Stimulated activated CD8-positive, alpha-beta memory T cell treated with anti-CD3 and anti-CD28 coated beads, Interleukin-2, amount 100 ng/mL, for 48 hours (primary cell): ENCODE measurements at regions not wholly inside any gene's neighbourhood (a gene's known extent, or its start where the extent isn't known, plus 50 kb on each side); places are given as distances from the start of the nearest gene placed in this dataset.

Experiments used
- DNase-seq, 2 donors: peaks; one replicate each; pipeline ENCODE4 v3.0.0-alpha.2; 2020; ENCODE audit warnings: low read depth in 2 of 2

DNA sequence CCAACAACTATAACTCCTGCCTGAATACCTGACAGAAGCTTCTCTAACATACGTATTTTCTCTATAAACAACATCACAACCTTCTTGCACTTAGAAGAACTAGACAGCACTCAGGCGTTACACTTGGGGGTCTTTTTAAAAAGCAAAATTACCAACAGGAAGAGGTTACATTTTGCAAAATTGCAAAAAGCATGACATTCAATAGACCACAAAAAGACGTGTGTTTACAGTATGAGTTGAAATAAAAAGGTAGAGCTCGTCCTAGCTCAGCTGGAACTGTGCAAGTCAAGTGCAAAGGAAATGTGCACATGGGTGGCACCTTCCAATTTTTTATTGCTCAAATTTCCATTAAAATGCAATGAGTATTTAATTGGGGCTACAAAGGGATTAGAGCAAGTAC is 375.2 kb upstream of the HSFY2 start:
- DNase-seq = no peak

GRCh38 chrY:19146296-19146695 is 372.8 kb upstream of the HSFY2 start:
- DNase-seq = no peak

- DNase-seq = no peak
Observed at GRCh38 chrY:19142093-19142492, 368.6 kb upstream of the HSFY2 start.

- no peak for DNase-seq
Observed at GRCh38 chrY:19140285-19140920, 366.9 kb upstream of the HSFY2 start.

DNA sequence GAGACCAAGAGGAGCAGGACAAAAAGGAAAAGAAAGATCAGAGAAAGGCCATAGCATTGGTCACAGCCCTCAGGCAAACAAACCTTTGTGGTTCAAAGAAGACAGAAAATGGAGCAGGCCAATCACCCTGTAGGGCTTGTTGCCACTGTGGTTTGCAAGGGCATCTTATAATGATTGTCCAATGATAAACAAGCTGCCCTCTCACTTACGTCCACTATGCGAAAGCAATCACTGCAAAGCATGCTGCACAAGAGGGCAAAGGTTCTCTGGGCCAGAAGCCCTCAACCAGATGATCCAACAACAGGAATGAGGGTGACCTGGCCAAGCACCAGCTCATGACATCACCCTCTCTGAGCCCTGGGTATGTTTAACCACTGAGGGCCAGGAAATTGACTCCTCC is 360.9 kb upstream of the HSFY2 start:
- no peak for DNase-seq

DNA sequence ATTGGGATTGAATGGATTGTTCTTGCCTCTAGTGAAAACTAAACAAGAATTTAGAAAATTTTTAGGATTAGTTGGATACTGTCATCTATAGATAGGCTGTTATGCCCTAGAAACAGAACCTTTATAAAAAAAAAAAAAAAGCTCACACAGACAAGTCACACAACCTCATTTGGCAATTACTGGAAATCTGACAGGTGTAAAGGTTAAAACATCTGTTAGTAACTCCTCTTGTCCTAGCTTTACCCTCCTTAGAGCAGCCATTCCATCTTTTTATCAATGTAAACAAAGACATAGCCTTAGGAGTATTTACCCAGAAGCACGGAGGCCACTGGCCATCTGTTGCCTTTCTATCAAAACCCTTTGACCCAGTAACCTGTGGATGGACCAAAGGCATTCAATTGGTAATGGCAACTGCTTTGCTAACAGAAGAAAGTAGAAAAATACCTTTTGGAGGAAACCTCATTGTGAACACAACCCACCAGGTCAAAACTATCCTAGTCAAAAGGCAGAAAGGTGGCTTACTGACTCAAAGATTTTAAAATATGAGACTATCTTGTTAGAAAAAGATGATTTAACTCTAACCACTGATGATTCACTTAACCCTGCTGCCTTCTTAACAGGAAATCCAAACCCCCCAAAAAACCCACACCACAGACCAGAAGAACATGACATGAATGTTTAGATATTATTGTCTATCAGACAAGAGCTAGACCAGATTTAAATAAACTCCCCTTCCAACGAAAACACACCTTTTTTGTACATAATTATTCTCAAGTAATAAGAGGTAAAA is 357.2 kb upstream of the HSFY2 start:
- no peak for DNase-seq

GRCh38 chrY:19126889-19127288 is 353.4 kb upstream of the HSFY2 start:
- no peak for DNase-seq

DNA sequence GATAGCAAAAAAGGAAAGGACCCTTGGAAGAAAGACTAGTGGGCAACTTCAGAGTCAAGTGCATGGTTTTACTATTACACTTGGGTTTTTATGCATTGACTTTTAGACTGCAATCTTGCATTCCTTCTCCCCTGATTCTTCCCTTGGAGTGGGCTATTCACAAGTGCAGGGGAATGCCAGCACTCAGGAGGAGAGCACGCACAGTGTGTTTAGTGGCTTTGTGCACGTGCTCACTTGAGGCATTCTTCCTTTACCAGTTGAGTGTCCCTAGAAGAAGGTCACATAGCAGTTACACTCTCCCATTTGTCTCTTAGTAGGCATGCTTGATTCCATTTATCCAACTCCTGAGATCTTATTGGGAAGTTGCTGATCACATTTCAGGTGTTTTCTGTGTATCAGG is 351.1 kb upstream of the HSFY2 start:
- no peak for DNase-seq

DNA sequence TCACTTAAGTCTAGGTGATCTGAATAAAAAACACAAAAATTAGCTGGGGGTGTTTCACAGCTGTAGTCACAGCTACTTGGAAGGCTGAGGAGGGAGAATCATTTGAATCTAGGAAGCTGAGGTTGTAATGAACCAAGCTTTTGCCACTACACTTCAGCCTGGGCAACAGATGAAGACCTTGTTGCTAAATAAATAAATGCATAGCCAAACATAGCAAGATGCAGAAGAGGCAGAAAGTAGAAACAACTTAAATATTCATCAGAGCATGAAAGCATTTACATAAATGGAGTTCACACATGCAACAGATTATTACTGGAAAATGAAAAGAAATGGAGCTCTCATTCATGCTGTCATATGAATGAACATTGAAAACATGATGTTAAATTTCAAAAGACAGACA is 348.9 kb upstream of the HSFY2 start:
- DNase-seq = no peak

DNA sequence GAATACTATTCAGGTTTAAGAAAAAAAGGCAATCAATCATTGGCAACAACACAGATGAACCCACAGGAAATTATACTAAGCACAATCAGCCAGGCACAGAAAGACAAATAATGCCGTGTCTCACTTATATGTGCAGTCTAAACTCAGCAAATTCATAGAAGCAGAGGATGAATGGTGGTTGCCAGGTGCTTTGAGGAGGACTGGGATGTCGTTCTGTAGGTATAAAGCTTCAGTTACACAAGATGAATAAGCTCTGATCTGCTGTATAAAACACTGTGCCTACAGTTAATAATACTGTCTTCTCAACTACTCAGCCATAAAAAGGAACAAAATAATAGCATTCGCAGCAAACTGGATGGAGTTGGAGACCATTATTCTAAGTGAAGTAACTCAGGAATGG is 324.8 kb upstream of the HSFY2 start:
- DNase-seq = no peak

GRCh38 chrY:19095460-19095859 is 321.9 kb upstream of the HSFY2 start:
- no peak for DNase-seq

DNA sequence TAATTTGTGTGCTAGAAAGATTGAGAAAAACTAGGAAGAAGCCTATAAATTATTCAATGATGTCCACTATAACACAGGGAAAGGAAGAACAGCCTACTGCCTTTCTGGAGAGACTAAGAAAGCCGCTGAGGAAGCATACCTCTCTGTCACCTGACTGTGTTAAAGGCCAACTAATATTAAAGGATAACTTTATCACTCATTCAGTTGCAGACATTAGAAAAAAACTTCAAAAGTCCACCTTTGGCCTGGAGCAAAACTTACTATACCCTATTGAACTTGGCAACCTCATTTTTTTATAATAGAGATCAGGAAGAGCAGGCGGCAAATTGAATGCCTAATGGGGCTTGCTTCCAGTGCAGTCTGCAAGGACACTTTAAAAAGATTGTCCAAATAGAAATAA is 309.5 kb upstream of the HSFY2 start:
- DNase-seq = no peak

GRCh38 chrY:19077698-19078113 is 304.2 kb upstream of the HSFY2 start:
- DNase-seq = no peak

GRCh38 chrY:19076846-19077697 is 303.5 kb upstream of the HSFY2 start:
- DNase-seq = peak in 1 of 2 donors; percentile 28

DNA sequence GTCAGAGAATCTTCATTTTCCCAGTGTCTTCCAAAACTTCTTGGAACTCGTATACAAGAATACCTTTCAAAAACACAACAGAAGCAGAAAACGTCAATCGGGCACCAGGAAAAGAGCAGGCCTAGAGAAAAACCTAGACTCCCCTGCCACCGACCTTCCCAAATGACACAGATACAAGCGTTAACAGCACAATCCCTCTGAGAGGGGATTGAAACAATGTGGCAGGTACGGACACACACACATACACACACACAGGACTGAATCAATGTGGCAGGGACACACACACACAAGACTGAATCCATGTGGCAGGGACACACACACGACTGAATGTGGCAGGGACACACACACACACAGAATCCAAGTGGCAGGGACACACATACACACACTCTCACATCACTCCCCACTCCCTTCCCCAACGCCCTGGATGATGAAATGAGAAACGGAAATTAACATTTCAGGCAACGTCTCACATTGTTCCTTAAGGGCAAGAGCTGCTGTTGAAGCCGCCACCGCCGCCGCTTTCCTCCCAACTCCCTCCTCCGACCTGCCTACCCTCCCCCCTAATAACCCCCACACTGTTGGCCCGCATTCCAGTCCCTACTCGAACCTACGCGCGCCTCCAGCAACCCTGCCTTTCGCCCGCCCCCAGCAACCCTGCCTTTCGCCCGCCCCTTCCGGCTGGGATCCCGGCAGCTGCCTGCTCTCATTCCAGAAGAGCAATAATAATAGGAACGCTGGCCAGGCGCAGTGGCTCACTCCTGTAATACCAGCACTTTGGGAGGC is 302.1 kb upstream of the HSFY2 start:
- DNase-seq = peak in 1 of 2 donors; percentile 17

DNA sequence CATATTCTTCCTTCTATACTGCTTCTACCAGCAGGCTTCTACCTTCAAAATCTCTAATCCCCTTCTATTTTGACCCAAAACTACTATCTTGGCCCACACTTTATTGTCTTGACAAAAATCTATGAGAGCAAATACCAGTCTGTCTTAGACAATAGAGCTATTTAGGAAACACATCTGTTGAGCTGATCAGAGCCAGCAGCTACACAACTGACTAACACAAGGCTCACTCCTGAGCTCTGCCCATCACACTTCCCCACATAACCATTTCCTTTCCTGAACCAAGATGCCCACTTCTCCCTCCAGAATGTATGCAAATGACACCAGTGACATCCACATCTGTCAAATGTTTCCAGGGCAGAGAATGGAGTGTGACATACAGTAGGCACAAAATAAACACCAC is 293.9 kb upstream of the HSFY2 start:
- no peak for DNase-seq

GRCh38 chrY:19066447-19067190 is 293.1 kb upstream of the HSFY2 start:
- DNase-seq = no peak

GRCh38 chrY:19065119-19065518 is 291.6 kb upstream of the HSFY2 start:
- DNase-seq = no peak

GRCh38 chrY:19059733-19060132 is 286.2 kb upstream of the HSFY2 start:
- no peak for DNase-seq

GRCh38 chrY:19058831-19059370 is 285.4 kb upstream of the HSFY2 start:
- no peak for DNase-seq

- no peak for DNase-seq
Observed at GRCh38 chrY:19056138-19056469, 282.6 kb upstream of the HSFY2 start.
